ENCODE measurements at regions not wholly inside any gene's neighbourhood (a gene's known extent, or its start where the extent isn't known, plus 50 kb on each side); places are given as distances from the start of the nearest gene placed in this dataset.

DNA sequence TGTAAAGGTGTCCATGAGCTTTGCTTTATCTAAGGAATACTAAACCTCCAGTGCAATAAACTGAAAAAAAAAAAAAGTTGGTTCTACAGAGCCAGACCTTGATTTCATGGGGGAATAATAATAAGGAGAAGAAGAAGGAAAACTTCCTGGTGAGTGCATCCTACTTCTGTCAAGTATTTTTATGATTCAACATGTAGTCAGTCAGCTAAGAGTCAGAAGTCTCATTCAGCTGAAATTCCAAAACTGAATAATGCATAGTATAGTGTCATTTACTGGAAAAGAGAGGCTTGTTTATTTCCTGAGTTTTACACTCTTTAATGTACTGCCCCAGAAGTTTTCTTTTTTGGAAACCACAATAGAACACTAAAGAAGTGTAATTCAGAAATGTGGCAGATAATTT, 77.8 kb upstream of the TACR1 start:
- no peak for DNase-seq

DNA sequence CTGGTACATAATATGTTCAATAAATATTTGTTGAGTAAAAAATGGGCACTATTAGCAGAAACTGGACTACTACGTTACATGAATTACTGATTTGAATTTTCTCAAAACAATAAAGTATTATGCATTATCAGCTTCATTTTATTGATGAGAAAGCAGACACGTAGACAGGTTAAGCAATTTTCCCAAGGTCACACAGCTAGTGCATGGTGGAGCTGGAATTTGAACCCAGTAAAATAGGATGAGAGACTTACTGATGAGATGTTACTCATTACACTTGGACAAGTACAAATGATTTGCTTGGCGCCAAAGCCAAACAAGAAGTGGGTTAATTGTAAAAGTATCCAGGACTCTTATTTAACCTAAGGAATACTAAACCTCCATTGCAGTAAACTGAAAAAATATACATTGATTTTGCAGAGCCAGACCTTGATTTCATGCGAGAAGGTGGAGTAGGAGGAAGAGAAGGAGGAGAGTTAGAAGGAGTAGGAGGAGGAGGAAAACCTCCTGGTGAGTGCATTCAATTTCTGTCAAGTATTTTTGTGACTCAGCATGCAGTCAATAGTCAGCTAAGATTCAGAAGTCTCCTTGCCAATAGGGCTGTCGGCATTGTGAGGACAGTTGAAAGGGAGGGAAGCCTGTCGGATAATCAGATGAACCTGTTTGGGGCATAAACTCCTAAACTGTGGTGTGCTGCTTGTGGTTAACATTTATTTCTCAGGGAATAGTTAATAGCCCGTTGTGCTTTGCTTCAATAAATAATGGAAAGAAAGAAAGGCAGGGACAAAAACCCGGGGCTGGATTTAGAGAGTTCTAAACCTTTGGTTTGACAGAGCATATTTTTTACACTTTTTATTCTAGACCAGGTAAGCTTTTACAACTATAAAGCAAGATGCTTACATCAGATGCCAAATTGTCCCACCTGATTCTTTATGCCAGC, 77.0 kb upstream of the TACR1 start:
- DNase-seq: no peak

DNA sequence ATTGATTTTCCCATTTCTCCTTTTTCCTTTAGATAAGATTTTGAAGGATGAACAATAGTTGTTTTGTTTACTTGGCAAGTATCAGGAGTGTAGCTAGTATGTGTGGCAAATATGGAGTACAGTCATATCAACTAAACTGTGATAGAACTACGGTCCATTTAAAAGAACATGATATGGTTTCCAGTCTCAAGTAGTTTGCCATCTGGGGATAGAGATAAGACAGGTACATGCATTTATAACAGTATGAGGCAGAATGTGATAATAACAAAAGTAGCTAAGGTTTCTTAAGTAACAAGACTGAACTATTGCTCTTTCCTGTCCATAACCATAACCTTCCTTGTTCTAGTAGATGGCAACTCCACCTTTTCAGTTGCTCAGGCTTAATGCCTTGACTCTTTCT, 75.6 kb upstream of the TACR1 start:
- no peak for DNase-seq

DNA sequence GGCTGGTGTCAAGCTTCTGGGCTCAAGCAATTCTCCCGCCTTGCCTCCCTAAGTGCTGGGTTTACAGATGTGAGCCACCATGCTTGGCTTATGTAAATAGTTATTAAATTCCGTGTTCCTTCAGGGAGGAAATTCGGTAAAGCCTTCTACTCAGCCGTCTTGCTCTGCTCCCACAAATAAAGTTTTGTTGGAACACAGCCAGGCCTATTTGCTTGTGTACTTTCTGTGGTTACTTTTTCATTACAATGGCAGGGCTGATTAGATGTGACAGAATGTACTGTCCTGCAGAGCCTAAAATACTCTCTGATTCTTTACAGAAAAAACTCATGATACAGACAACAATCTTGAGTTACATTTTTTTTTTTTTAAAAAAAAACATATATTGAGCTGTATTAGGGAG, 68.8 kb upstream of the TACR1 start:
- DNase-seq: no peak

DNA sequence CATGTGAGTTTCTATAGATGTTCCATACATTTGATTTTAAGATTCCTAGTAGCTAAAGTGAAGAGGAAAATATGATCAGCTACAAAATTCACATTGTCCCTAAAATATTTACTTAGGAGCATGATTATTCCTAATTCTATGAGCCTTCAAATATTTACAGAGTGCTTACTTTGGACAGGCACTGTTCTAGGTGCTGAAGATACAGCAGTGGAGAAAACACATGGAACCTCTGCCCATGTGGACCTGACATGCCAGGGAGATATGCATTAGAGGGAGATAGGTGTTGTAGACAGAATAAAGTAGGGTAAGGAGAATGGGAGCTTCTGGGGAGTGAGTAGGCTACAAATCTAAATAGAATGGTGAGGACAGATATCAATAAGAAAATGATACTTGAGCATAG, 62.6 kb upstream of the TACR1 start:
- DNase-seq: no peak

DNA sequence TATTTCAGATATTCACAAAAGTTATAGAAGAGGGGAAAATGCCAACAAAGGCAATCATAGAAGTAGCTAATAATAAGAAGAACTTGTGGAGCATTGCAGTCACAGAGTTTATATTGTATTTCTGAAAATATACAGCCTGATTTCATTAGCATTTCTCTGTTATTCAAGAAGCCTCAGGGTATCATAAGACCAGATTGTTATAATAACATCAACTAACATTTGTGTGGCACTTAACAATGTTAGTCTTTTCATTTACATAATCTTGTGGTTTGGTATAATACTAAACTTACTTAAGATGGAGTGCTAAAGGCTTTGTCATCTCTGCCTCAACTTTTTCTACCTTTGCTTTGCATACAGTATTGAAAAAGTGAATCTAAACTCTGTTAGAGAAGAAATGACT, 61.6 kb upstream of the TACR1 start:
- no peak for DNase-seq

DNA sequence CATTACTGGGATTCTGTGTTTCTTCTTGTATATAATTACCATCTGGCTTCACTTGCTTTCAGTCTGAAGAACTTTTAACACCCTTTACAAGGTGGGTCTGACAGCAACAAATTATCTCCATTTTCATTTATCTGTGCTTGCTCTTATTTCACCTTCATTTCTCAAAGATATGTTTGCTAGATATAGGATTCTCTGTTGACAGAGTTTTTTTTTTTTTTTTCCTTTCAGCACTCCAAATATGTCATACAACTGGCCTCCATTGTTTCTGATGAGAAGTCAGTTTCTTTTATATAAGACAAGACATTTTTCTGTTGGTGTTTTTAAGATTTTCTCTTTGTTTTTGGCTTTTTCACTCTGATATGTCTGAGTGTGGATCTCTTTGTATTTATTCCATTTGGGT, 59.3 kb upstream of the TACR1 start:
- no peak for DNase-seq

DNA sequence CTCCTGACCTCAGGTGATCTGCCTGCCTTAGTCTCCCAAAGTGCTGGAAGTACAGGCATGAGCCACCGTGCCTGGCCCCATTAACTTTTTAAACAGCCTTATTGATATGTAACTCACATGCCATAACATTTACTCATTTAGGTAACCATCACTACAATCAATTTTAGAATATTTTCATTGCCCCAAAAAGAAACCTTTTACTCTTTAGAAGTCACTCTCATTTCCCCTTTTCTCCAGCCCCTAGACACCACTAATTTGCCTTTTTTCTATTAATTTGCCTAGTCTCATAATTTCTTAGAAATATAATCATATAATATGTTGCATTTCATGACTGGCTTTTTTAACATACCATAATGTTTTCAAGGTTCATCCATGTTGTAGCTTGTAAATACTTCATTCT, 57.2 kb upstream of the TACR1 start:
- DNase-seq: no peak

DNA sequence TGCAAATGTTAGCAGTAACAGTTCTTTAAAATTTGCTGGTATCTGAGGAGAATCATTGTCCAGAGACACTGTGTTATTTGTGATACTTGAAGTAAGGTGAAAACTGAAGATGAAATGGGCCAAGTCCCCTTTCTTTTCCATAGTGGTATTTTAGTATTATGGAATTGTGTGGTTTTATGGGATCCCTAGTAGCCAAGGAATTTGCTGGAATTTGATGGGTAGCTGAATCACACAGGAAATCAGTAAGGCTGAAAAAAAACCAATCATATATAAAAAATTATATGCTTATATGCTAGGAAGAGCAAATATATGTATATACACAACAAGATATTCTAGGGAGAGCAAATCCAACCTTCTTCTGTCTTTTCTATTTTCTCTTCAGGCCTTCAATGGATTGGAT, 54.2 kb upstream of the TACR1 start:
- no peak for DNase-seq

DNA sequence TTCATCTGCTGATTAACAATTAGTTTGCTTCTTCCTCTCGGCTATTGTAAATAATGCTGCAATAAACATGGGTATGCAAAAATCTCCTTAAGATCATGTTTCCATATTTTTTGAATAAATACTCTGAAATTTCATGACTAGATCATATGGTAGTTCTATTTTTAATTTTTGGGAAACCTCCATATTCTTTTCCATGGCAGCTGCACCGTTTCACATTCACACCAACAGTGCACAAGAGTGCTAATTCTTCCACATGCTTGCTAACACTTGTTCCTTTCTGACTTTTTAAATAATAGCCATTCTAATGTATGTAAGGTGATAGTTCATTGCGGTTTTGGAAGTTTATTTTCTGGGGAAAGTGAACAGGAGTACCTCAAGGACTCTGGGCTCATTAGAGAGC, 52.6 kb upstream of the TACR1 start:
- no peak for DNase-seq

Data from activated CD4-positive, alpha-beta T cell treated with anti-CD3 and anti-CD28 coated beads for 48 hours (primary cell).